NCI-H1092 (cell line): ENCODE measurements at regions not wholly inside any gene's neighbourhood (a gene's known extent, or its start where the extent isn't known, plus 50 kb on each side); places are given as distances from the start of the nearest gene placed in this dataset.
"Not testable (repeated sequence)": the region's sequence is repeated elsewhere in the genome, so short reads cannot be mapped to it uniquely, and the experiment has no call there.

Experiments
- DNase-seq: peaks from one replicate; lab custom pipeline; 2025; lab: John Stamatoyannopoulos, UW

DNA sequence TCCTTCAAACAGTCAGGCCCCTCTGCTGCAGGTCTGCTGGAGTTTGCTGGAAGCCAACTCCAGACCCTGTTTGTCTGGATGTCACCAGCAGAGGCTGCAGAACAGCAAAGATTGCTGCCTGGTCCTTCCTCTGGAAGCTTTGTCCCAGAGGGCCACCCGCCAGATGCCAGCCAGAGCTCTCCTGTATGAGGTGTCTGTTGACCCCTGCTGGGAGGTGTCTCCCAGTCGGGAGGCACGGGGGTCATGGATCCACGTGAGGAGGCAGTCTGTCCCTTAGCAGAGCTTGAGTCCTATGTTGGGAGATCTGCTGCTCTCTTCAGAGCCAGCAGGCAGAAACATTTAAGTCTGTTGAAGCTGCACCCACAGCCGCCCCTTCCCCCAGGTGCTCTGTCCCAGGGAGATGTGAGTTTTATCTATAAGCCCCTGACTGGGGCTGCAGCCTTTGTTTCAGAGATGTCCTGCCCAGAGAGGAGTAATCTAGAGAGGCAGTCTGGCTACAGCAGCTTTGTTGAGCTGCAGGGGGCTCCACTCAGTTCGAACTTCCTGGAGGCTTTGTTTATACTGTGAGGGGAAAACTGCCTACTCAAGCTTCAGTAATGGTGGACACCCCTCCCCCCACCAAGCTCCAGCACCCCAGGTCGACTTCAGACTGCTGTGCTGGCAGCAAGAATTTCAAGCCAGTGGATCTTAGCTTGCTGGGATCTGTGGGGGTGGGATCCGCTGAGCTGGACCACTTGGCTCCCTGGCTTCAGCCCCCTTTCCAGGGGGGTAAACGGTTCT lies 72.1 kb downstream of the OGFRL1 start:
- not testable (repeated sequence) for DNase-seq

DNA sequence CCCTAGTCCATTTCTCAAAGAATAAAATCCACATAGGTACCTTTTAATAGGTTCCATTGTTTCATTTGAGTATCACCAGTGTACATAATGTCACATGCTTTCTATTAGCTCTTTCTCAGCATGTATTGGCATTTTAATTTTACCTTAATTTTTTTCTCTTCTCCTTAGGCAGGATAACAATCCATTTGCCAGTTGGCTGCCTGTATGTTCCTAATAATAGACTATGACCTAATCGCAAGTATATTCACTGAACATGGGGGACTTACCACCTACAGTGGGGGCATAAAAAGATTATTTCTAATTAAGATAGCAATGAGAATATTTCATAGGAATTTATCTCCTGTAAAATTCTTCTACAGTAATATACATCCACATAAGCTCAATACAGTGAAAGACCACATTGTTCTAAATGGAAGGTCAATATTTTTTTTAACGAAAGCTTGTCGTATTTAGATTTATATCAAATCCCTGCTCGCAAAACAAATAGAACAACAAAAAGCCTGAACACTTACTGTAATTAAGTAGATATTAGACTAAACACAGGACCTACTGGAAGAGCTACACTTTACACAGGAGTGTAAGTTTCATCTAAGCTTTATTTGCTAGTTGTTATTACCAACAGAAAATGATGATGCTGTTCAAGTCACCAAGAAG lies 76.4 kb downstream of the OGFRL1 start:
- no peak for DNase-seq

DNA sequence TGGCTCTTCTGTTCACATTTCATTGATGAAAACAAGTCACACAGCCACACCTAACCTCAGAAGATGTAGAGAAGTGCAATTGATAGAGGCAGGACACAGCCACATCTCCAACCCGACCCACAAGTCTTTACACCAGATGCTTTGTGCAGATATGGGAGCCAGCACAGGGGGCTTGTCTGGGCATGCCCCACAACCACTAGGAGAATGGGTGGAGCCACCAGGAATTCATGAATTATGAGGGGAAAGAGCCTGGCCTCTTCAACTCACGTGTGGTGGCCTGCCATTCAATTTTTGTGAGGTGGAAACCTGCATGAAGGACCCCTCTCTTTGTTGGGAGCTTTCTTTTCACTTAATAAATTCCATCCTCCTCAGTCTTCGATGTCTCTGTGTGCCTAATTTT lies 79.1 kb downstream of the OGFRL1 start:
- no peak for DNase-seq

DNA sequence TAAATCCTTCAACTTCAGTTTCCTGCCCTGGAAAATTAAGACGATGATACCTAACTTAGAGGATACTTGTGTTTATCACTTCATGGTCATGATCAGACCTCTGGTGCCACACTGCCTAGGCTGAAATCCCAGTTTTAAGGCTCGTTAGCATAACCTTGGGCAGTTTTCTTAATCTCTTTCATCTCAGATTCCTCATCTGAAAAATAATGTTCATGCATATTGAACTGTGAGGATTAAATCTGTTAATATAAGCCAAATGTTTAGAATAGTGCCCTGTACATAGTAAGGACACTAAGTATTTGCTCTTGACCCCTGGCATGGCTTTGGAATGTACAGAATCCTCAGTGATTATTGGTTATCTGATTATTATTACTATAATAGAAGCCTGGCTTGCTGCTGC lies 79.7 kb downstream of the OGFRL1 start:
- DNase-seq = no peak

DNA sequence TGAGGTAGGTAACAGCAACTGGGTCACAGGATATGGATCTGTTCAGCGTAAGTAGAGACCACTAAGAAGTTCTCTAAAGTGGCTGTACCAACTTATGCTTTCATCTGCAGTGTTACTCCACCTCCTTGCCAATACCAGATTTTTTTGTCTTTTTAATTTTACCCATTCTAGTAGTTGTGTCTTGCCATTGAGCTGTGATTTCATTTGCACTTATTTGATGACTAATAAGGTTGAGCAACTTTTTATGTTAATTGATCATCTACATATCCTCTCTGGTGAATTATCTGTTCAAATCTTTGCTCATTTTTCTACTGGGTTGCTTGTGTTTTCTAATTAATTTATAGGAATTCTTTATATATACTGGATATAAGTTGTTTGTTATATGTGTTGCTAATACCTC lies 82.9 kb downstream of the OGFRL1 start:
- no peak for DNase-seq

DNA sequence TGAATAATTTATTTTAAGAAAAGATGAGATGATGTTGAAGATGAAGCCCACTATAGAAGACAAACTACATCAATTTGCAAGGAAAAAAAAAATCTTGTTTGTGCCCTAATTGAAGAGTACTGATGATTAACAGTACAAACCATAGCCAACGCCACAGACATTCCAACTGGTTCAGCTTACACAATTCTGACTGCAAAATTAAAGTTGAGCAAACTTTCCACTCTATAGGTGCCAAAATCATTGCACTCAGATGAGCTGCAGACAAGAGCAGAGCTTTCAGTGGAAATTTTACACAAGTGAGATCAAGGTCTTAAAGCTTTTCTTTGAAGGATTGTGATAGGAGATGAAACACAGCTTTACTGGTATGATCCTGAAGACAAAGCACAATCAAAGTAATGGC lies 85.3 kb downstream of the OGFRL1 start:
- no peak for DNase-seq

DNA sequence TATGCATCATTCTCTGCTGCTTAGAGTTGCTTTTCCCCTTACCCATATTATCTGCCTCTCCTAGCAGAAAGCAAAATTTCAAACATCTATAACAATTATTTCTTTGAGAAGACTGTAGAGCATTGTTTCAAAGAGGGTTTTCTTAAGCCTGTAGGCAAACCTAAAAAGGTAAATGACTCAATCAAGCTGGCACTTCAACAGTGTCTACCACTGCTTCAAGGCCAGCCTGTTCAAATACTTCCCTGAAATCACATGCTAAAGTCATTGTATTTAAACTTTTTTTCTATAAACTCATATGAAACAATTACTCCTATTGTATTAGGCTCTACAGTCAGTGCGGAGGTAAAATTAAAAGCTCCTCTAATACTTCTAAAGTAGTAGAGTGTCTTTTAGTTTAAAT lies 87.1 kb downstream of the OGFRL1 start:
- DNase-seq = no peak

DNA sequence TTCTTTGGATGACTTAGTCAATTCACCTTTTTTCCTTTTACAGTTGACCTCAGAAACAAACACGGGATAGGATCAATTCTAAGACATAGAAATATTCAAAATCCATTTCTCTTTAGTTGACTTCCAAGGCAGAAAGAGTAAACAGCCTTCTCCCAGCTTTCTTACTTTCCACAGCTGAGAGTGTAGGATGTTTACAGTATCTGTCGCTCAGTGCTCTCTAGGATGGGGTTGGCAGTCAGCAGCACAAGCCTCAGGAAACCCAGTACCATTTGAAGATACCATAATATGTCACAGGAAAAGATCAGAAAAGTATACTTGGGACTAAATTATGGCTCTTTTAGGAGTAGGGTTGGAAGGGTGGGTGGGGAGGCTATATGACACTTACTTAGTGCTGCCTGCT lies 88.2 kb downstream of the OGFRL1 start:
- no peak for DNase-seq

DNA sequence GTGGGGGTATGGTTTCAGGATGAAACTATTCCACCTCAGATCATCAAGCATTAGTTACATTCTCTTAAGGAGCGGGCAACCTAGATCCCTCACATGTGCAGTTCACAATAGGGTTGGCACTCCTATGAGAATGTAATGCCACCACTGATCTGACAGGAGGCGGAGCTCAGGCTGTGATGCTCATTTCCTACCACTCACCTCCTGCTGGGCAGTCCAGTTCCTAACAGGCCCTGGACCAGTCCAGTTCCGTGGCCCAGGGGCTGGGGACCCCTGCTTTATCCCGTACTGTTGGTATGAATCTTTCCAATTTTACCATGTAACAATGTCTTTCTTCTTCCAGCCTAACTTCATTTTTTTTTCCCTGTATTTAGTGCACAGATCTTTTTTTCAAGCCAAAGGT lies 94.9 kb downstream of the OGFRL1 start:
- no peak for DNase-seq

DNA sequence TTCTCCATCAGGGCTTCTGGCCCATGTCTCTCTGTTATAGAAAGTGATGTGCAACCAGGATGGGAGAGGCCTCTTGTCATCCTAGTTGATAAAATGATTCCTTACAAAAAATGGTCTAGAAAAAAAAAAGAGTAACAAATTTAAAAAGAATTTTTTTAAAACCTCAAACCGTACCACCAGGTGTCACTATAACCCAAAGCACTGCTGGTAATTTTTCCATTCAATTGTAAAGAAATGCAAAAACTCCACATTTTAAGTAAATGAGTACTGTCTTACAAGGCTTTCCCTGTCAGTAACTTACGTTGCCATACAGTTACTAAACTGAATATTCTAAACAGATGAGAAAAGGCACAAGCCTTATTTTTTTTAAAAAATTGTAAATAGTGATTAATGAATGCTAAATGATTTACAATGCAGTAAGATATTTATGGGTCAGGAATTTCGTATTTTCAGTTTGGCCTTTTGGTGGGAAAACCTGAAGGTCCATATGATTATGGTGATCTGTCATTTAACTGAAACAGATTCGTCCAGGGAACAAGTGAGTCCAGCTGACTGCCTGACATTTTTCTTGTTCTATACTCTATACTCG lies 95.4 kb downstream of the OGFRL1 start:
- no peak for DNase-seq

DNA sequence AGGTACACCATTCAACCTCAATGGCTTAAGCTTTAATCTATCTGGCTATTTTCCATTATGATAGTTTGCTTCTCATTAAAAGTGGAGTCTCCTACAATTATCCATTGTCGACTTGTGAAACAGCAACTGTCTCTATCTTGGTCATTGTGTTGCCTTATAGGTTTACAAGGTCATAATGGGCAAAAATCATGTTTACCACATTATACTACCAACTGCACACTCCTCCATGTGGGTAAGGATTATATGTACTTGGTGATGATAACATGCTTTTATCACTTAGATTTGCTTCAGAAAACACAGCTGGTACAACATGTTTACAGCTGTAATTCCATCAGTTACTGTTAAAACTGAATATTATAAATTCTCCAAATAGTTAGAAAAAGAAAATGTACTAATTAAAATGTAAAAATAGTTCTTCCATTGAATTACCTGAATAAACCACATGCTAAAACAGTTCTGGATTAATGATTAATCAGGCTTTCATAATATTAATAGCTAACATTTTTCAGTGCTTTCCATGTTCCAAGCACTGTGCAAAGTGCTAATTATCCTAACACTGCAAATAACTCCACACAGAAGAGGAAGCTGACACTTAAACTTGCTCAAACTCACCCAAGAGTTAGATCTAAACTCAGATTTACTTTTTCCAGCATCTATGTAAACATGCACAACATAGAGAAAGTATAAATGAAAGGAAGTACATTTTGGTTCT lies 96.7 kb downstream of the OGFRL1 start:
- DNase-seq = no peak

DNA sequence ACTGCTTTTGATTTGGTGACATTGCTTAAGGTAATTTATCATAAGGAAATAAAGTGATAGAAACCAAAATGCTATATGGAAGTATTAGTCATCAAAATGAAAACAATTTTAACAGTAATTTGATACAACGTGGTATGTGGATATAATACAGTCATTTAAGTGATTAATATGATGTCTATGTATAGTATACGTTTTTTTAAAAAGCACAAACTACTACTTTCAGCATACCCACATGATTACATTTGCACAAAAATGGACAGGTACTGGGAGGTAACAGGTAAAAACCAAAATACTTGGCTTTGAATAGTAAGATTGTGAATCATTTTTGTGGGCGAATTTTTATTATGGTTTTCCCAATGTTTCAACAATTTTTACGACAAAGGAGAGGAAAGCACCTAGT lies 97.6 kb downstream of the OGFRL1 start:
- no peak for DNase-seq

DNA sequence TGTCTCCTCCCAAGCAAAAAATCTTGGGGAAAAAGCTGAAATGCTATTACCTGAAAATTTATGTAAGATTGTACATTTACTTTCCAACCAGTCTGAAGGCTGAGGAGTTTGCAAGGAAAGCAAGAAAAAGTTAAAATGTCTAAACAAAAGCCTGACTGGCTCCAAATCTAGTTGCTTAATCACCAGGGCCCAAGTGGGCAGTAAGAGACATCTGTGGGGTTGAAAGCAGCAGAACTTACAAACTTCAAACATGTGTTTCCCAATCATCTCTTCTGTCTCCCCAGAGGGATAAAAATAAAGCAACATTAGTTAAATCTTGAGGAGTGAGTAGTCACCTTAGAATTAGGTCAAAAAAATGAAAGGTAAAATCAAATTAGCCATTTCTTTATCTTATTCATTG lies 98.6 kb downstream of the OGFRL1 start:
- DNase-seq = no peak

DNA sequence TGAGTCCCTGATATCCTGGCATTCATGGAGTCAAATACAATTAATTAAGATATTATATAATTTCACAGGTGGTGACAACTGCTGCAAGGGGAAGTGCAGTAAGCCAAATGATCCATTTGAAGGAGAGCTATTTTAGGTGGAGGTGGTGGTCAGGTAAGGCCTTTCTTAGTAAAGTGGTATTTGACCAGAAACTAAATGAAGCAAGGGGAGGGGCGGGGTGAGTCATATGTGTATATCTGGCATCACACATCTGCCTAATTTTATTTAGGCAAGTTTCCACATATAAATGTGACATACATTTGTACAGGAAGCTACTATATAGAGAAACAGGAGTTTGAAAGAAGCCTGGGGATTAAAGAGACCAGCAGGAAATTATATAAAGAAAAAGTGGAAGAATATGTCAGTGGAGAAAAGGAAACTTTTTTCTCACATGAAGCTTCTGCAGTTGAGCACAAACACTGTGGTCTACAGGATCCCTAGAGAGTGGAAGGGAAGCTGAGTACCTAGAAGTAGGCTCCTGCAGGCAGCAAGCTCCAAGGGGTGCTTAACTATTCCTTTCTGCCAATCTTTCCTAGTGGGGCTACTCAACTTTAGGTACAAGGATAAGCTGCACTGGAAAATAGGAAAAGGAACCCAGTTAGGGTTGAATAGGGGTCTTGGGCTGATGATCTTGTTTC lies 99.6 kb downstream of the OGFRL1 start:
- no peak for DNase-seq

DNA sequence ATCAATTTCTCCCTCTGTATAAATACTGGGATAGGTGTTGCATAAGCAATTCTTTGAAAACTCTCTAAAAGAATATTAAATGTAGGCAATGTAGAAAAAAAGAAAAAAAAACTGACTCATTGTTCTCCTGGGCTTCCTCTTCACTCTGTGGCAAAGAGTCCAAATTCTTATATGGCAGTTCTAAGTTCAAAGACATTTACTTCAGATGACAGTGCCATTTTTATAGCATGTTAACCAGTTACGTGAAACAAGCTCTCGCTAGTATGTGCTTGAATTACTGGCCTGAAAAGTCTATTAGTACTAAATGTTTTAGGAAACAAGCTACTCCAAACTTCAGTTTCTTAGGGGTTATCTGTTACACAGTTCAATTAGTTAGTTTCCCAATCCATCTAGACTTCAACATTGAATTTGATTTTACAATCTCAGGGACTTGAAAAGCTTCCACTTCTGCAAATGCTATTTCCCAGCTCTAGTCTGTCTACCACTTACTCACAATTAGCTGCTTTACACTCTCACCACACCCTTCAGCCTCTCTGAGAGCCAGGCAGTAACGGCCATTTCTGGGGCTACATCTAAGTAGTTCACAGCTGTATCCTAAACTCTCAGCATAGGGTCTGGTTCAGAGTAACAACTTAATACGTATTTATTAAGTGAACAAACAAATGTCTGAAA lies 100.4 kb downstream of the OGFRL1 start:
- no peak for DNase-seq

DNA sequence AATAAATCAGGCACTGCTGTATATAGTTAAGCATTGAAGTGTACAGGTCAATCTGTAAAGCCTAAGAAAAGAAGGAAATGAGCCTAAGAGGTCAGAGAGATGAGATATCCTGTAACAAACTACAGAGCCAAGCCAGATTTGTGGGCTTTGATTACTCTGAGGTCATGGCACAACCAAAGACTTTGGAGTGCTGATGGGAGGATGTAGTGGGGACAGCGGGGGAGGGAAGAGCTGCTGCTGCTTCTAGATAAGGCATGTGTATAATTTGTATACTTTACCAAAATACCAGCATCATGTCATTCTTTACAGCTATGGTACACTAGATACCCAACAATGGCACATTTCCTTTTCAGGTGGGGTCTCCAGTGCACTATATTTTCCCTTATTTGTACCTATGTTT lies 102.5 kb downstream of the OGFRL1 start:
- no peak for DNase-seq

DNA sequence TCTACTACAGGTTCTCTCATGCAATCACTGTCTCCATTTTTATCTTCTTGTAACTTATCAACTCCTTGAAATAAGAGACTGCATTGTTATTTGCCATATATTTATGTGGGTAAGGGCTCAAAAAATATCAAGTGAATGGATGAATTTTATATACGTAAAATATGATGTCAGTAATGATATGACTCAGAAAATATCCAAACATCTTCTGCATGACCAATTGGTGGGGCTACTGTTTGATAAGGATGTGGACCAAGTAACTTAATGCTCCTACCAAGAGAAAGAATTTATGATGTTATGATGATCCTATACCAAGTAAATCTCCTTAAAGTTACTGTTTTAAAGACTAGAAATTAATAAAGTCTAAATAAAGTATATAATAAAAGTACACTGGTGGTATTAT lies 103.7 kb downstream of the OGFRL1 start:
- DNase-seq = no peak

DNA sequence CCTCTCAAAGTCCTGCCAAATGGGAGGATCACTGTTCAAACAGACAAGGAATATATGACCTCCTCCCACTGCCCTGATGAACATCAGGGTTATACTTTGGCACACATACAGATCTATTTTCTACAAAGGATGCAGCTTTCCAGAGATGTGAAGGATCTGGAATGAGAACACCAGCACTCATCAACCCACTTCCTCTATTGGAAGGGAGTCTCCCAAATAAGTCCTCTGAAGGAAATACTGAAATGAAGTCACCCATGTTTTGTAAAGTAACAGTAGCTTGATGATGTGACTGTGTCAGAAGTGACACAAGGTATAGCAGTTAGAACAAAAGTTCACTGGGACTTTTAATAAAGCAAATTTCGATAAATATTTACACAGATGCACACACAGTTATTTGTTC lies 104.9 kb downstream of the OGFRL1 start:
- no peak for DNase-seq

DNA sequence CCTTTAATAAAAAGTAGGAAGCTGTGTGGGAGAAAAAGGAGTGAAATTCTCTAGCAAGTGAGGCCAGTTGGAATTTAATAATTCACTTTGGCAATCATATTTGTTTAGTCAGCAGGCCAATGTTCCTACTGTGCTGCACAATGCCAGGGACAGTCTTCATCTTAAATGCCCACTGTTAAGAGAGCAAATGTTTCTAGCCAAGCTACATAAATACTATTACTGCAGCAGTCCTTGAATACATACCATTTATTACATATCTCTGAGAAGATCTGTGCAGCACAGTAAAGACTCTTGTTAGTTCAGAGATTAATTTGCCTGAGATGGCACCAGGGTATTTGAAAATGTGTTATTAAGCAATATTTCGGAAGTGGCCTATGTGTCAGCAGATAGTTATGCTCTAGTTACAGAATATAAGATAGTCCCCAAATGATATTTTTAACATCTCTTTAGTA lies 105.4 kb downstream of the OGFRL1 start:
- DNase-seq = no peak

DNA sequence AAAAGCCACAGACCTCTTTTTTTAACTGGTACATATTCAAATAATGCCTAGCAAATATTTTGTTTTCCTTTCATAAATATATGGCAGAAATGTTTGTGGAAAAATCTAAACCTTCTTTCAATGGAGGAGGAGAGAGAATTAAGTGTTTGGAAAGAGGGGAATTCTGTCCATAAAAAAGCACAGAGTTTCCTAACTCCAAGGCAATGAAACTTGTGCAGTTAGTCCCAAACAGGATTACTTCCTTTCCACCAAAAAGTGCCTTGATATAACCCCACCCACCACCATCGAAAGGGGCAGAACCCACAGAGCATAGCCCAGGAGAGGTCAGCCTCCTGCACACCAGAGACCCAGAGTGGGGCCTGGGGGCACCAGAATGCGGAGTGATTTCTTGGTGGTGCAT lies 106.3 kb downstream of the OGFRL1 start:
- DNase-seq = no peak

DNA sequence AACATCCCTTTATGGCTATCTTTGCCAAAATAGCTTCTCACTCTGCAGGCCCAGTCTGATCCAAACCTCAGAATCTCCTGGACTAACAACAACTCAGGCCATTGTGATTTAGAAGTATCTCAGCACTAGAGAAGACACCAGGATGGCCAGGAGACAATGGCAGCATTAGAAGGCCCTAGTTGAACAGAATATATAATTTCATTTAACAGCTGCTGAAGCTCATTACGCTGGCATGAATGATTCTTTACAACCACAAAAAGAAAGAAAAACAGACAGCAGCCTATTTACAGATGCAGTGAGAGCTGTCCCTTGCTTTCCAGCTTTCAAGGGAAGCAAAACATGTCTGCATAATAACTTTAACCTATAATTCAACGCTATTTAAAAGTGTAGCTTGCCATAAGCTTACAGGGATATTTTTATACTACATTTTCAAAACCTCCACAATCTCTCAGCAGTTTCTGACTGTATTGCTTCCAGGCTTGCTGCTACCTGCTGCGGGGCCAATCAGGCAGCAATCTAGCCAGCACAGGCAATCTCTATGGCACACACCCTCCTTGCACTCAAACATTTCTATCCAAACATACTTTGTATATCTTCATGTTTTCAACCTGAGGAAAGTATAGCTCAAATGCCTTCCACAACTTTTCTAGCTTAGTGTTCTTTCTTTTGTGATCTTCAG lies 107.3 kb downstream of the OGFRL1 start:
- DNase-seq = no peak
